Hematopoietic multipotent progenitor cell treated with erythropoietin and hydrocortisone succinate and interleukin-3 and kit ligand, for 8 days (in vitro differentiated cells): ENCODE measurements at regions not wholly inside any gene's neighbourhood (a gene's known extent, or its start where the extent isn't known, plus 50 kb on each side); places are given as distances from the start of the nearest gene placed in this dataset.

Experiments
- DNase-seq: peaks from one replicate; pipeline ENCODE4 v3.0.0-alpha.2; 2015

- no peak for DNase-seq
These were observed 691.1 kb downstream of the UQCRFS1 start for GRCh38 chr19:28521614-28522544.

- DNase-seq, result no peak
These were observed 691.9 kb downstream of the UQCRFS1 start for GRCh38 chr19:28520998-28521568.

GRCh38 chr19:28519952-28520861 is 692.7 kb downstream of the UQCRFS1 start:
- DNase-seq, result no peak

GRCh38 chr19:28519218-28519779 is 693.7 kb downstream of the UQCRFS1 start:
- DNase-seq, result no peak

GRCh38 chr19:28516415-28516872 is 696.5 kb downstream of the UQCRFS1 start:
- no peak for DNase-seq

- DNase-seq, result no peak
These were observed 698.8 kb downstream of the UQCRFS1 start for GRCh38 chr19:28514166-28514565.

- no peak for DNase-seq
These were observed 701.3 kb downstream of the UQCRFS1 start for GRCh38 chr19:28511655-28512054.

- no peak for DNase-seq
These were observed 703.7 kb downstream of the UQCRFS1 start for GRCh38 chr19:28509079-28509895.

- no peak for DNase-seq
These were observed 704.3 kb downstream of the UQCRFS1 start for GRCh38 chr19:28508666-28509065.

- DNase-seq, result no peak
These were observed 707.0 kb downstream of the UQCRFS1 start for GRCh38 chr19:28505933-28506332.

DNA sequence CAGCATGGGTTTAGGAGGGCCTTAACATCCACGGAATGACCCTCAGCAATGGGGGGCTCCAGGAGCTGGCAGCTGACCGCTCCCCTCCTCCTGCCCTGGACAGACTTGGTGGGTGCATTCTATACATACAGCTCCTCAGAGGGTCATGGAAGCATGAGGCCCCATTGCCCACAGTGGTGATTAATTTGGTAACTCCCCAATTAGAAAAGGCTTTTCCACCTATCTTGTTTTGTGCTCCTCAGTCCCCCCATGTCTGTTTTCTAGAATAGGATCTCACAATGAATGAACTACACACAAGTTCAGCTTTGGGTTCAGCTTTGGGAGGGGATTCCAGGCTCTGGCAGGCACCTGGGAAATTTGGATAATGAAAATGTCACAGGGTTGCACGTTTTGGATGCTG is 707.8 kb downstream of the UQCRFS1 start:
- no peak for DNase-seq

GRCh38 chr19:28504727-28505126 is 708.2 kb downstream of the UQCRFS1 start:
- no peak for DNase-seq

DNA sequence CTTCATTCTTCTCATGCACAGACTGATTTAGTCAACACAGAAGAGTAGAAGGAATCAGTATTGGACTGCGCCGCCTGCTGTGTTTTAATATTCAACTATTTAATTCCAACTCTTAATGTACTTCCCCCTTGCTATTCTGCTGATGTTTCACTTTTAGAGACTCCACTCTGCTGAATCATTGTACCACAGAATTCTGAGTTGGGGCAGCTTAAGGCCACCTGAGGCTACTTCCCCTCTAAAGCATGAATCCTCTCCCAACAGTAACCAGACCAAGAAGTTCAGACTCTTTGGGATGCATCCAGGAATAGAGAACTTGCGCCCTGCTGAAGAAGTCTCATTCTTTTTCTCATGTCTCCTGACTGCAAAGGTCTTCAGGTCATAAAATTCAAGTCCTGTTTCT is 708.8 kb downstream of the UQCRFS1 start:
- DNase-seq, result no peak

DNA sequence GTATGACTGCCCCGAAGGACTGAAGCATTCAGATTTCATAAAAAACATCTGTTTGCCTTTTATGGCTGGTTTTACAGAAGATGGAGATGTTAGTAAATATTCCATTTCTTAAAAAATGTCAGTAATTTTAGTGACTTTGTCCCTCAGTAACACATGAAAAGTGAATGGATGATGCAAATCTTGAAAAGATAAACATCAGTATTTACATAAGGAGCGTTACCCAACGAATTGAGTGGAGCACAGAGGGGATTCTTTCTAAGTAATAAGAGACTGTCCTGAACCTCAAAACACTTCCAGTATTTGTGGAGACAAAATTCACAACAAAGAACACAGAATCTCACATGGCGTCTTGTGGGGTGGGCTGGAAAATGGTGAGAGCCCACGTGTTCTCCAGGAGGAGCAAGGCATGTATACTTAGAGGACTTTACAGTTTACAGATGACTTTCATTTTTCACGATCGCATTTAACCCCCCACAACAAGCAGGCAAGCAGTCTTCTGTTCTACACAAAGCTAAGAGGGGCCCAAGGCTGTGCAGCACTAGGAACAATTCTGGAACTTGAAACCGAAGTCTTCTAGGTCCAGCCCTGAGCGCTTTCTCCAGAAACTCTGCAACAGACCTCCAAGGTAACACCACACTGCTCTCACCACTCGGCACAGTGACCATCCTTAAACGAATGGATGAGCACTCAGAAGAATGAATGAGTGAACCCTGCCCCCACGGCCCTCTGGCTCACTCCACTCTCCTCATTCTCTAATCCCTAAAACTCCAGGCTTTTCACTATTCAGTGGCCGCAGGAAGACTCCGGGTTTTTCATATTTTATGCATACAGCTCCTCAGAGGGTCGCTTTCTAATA is 709.8 kb downstream of the UQCRFS1 start:
- DNase-seq, result no peak

- no peak for DNase-seq
These were observed 711.0 kb downstream of the UQCRFS1 start for GRCh38 chr19:28501976-28502375.

- no peak for DNase-seq
These were observed 711.8 kb downstream of the UQCRFS1 start for GRCh38 chr19:28500982-28501630.

DNA sequence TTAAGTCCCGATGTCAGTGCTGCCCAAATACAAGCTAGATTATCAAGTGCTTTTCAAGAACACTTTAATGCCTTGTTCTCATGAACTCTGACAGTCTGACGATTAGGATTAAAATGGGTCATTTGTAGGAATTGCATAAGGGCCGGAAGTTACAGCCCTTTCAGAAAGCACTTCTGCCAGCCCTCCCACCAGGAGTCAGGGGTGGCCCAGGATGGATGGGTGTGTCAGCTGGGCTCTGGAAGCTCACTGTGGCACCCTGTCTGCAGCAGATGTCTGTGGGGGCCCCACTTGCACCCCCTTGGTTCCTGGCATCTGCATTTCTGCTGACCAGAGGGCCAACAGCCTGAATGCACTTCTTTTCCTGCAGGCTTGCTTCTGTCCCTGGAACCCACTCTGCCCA is 712.7 kb downstream of the UQCRFS1 start:
- DNase-seq, result no peak

- no peak for DNase-seq
These were observed 714.5 kb downstream of the UQCRFS1 start for GRCh38 chr19:28498404-28498976.

DNA sequence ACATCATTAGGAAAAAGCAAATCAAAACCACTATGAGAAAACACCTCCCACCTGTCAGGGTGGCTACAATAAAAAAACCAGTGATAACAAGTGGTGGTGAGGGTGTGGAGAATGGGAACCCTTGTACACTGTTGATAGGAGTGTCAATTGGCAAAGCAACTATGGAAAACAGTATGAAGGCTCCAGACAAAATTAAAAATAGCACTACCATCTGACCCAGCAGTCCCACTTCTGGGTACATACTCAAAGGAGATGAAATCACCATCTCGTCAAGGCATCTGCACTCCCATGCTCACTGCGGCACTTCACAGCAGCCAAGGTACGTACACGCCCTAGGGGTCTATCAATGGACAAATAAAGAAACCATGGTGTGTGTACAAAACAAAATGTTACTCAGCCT is 715.1 kb downstream of the UQCRFS1 start:
- no peak for DNase-seq

DNA sequence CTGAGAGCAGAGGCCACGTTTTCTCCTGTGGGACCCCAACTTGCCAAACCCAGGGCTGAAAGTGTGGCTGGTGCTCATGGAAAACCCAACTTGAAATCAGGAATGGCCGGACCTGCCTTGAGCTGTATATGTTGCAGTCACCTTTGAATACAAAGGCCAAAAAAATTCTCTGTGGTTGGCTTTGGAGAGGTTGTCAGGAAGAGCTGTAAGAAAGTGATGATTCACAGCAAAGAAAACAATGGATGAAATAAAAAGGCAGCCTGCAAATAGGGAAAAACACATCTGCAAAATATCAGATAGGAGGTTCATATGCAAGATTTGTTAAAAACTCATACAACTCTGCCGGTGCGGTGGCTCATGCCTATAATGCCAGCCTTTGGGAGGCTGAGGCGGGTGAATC is 715.8 kb downstream of the UQCRFS1 start:
- no peak for DNase-seq
